Sciatic nerve (tissue), 2 donors: ENCODE measurements at regions not wholly inside any gene's neighbourhood (a gene's known extent, or its start where the extent isn't known, plus 50 kb on each side); places are given as distances from the start of the nearest gene placed in this dataset.
"Not testable (repeated sequence)": the region's sequence is repeated elsewhere in the genome, so short reads cannot be mapped to it uniquely, and the experiment has no call there.

ENCODE experiments used
- ATAC-seq: fragments of 200-7000 bp; cut with Tn5 transposase; one replicate; pipeline ENCODE4 v1.9.1; 2020; ENCODE audit warnings: mild to moderate bottlenecking, moderate library complexity
- DNase-seq: peaks from one replicate; pipeline ENCODE4 v3.0.0-alpha.2; 2020; ENCODE audit warnings: low spot score
- intact Hi-C: fragments of 100-400 bp; cut with DNase I; formaldehyde crosslinking; loops from one replicate; pipeline ENCODE4 v1.14.2; 2022
- donor health status: DM: no; HTN: no; CAD: no.
- donor health status: DM: no; HTN: no; CAD: no.

- peak; percentile 29 for ATAC-seq
- intact Hi-C loops: no loop called here
Observed at GRCh38 chr17:77286641-77287431, 146.1 kb downstream of the SEC14L1 start.

GRCh38 chr17:77287432-77288068 lies 146.8 kb downstream of the SEC14L1 start:
- DNase-seq: no peak
- ATAC-seq: peak; percentile 42
- intact Hi-C loops: no loop called here

More at GRCh38 chr17:77286641-77287431, 146.1 kb downstream of the SEC14L1 start:
- peak; percentile 72 for DNase-seq

GRCh38 chr17:77288115-77288619 lies 147.4 kb downstream of the SEC14L1 start:
- ATAC-seq: no peak
- no peak for DNase-seq
- intact Hi-C loops: no loop called here

- DNase-seq, ATAC-seq, intact Hi-C loops: not testable (repeated sequence)
Observed at GRCh38 chr17:77290759-77291558, 150.2 kb downstream of the SEC14L1 start.

GRCh38 chr17:77291591-77292386 lies 151.0 kb downstream of the SEC14L1 start:
- intact Hi-C loops: no loop called here
- ATAC-seq (no peak), DNase-seq (no peak)

GRCh38 chr17:77294761-77295160 lies 154.0 kb downstream of the SEC14L1 start:
- intact Hi-C loops: no loop called here
- ATAC-seq (no peak), DNase-seq (no peak)

GRCh38 chr17:77295241-77295853 lies 154.6 kb downstream of the SEC14L1 start:
- intact Hi-C loops: no loop called here
- DNase-seq: no peak
- ATAC-seq: no peak

- intact Hi-C loops: no loop called here
- ATAC-seq: no peak
- no peak for DNase-seq
Observed at GRCh38 chr17:77296769-77297409, 156.1 kb downstream of the SEC14L1 start.

- ATAC-seq (no peak), DNase-seq (no peak)
- intact Hi-C loops: no loop called here
Observed at GRCh38 chr17:77297693-77298666, 157.2 kb downstream of the SEC14L1 start.

- intact Hi-C loops: no loop called here
- no peak for ATAC-seq
- no peak for DNase-seq
Observed at GRCh38 chr17:77298811-77299210, 158.0 kb downstream of the SEC14L1 start.

GRCh38 chr17:77299256-77300015 lies 158.7 kb downstream of the SEC14L1 start:
- DNase-seq (no peak), ATAC-seq (no peak)
- intact Hi-C loops: no loop called here

- intact Hi-C loops: no loop called here
- ATAC-seq (no peak), DNase-seq (no peak)
Observed at GRCh38 chr17:77300016-77300686, 159.4 kb downstream of the SEC14L1 start.

- ATAC-seq (no peak), DNase-seq (no peak)
- intact Hi-C loops: no loop called here
Observed at GRCh38 chr17:77301694-77302266, 161.0 kb downstream of the SEC14L1 start.

- intact Hi-C loops: no loop called here
- ATAC-seq: no peak
- no peak for DNase-seq
Observed at GRCh38 chr17:77302682-77303081, 161.9 kb downstream of the SEC14L1 start.

- no peak for ATAC-seq
- intact Hi-C loops: no loop called here
Observed at GRCh38 chr17:77303620-77304019, 162.9 kb downstream of the SEC14L1 start.

More at GRCh38 chr17:77303620-77304019, 162.9 kb downstream of the SEC14L1 start:
- no peak for DNase-seq
